Hindlimb muscle (tissue), 1 donor: ENCODE measurements at regions not wholly inside any gene's neighbourhood (a gene's known extent, or its start where the extent isn't known, plus 50 kb on each side); places are given as distances from the start of the nearest gene placed in this dataset.
"Not testable (repeated sequence)": the region's sequence is repeated elsewhere in the genome, so short reads cannot be mapped to it uniquely, and the experiment has no call there.

ENCODE experiments used
- DNase-seq: peaks from one replicate; pipeline ENCODE4 v3.0.0-alpha.2; 2013

- no peak for DNase-seq
These were observed 115.1 kb downstream of the KCNRG start for GRCh38 chr13:50130123-50130946.

GRCh38 chr13:50131920-50132903 is 117.0 kb downstream of the KCNRG start:
- DNase-seq, result no peak

DNA sequence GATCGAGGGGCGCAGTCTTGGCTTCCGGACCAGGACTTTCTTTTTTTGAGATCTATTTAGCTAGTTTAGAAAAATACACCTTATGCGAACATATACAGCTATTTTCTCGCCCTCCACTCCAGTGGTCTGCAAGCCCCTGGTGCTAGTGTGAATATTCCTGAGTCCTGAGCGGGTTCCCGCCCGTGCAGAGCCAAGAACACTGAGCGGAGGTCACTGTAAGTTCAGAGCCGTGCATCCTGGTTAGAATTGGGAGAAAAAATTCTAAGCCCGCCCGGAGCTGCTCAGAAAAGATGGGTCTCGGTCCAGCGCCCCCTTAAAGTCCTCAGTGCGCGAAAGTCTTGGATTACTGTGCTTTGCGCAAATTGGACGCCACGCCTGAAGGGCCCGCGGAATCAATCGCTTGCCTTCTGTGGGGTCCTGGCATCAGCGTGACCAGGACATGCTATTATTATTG is 117.7 kb downstream of the KCNRG start:
- DNase-seq, result no peak

DNA sequence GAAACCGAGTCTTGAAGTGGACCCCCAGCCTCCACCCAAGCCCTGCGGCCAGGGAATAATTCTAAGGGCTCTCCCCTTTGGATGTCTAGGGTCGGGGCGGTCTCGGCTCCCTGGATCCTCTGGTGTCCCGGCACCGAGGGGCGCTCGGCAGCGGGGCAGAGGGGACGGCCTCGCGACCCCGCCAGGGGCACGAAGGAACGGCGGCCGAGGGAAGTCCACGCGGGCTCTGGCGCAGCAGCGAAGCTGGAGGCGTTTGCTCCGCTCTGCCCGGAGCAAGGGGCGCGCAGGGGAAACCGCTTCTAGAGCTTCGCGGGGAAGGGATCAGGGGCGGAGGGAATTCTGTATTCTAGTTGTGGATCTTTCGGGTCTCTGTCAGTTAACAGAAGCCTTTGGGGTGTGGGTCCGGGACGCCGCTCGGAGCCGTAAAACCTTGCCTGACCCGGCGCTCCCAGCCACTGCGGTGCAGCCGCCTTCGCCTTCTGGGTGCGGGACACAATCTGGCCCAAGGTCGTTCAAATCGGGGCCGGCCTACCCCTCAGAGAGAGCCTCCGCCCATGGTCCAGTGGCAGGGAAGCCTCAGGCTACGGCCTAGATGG is 118.2 kb downstream of the KCNRG start:
- no peak for DNase-seq

DNA sequence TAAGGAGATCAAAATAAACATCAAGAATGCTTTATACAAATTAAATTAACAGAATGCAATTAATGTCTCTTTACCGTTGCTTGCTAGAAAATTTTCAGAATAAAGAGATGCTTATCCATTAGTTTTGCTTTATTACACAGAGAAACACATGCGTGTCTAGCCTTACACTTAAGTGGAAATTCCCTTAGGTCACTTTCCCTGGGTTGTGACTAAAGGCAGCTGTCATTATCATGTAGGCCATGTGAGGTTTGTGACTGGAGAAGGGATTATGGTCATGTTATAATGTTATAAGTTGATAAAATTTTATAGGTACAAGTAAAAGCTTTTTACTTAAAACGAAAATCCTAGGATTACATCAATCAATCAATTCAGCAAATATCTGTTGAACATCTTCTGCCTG is 121.0 kb downstream of the KCNRG start:
- no peak for DNase-seq

DNA sequence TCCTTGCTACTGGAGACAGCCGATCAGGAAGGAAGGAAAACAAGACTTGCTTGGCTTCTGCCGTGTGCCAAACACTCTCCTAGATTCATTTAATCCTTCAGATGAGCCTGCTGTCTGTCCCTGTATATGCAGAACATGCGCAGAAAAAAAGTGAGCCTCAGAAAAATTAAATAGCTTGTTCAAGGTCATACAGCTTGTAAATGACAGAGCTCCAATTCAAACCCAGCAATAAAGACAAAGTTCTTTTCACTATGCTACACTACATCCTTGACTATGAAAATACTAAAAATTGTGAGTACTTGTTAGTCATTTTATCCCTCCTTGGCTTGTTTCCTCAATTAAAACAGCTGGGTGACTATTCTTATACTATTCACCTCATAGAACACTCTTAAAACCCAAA is 121.4 kb downstream of the KCNRG start:
- no peak for DNase-seq

- DNase-seq, result not testable (repeated sequence)
These were observed 124.2 kb downstream of the KCNRG start for GRCh38 chr13:50139435-50139934.

DNA sequence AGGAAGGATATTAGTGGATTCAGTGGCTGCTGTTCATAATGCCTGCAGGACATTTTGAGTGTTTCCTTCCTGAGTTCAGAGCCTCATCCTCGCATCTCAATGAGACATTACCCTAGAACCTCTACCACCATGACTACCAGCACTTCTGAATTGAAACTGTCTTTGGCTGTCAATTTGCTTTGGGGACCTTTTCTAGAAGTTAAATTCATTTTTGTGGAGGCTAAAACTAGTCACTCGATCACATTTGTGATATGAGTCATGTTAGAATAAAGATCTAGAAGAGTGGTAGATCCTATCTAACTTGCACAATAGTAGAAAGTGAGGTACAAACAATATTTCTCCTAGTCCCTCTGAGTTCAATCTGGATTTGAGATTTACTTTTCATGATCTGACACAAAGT is 124.9 kb downstream of the KCNRG start:
- DNase-seq, result no peak

DNA sequence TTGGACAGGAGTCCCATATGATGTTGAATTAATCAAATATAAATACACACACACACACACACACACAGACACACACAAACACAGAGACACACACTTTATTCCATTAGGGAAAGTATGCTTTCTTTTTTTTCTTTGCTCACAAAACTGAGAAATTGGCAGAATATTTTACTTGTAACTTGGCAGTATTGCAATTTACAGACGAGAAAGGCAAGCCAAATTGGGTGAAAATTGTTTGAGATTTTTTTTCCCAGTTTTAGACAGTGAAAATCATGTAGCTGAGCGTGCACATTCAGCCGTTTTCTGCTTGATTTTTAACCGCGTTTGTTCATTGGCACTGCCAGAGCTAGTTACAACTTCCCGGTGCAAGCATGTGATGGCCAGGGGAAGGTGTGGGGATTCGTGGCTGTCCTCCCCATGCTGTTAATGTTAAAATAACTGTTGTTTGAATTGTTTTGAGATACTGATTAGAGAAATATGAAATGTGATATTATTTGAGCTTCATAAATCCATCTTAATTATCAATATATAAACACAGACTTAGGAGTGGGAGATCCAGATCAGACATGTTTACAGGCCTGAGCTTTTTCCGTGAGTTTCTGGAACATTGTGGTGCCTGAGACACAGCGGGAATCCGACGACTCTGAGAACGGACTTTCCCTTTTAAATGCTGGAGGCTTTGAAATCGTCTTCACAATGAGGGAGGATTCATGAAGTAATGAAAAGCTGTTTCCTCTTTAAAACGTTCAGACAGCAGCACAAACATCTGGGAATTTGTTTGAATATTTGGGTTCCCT is 125.5 kb downstream of the KCNRG start:
- DNase-seq, result no peak

- no peak for DNase-seq
These were observed 126.2 kb downstream of the KCNRG start for GRCh38 chr13:50141375-50141975.

GRCh38 chr13:50144246-50145160 is 129.3 kb downstream of the KCNRG start:
- no peak for DNase-seq

DNA sequence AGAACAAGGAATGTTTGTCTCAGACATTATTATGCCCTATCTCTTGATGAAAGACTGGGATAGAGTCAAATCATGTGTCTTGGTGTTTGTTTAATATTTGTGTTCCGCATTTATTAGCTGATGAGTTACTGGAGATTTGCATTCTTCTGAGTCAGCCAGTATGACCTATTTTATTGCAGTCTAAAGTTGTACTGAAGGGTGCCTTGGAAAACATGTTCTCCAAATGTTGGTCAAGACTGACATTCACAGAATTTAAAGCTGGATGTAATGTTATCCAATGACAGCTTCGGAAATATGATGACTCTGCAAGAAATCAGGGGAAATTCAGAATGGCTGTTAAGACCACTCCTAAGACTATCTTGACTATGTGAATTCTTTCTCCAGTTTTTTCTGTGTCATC is 134.0 kb downstream of the KCNRG start:
- DNase-seq, result no peak

GRCh38 chr13:50149932-50150331 is 134.7 kb downstream of the KCNRG start:
- DNase-seq, result no peak

GRCh38 chr13:50152224-50152623 is 137.0 kb downstream of the KCNRG start:
- no peak for DNase-seq

GRCh38 chr13:50152655-50153309 is 137.5 kb downstream of the KCNRG start:
- DNase-seq, result no peak

GRCh38 chr13:50153401-50153800 is 138.2 kb downstream of the KCNRG start:
- DNase-seq, result no peak

DNA sequence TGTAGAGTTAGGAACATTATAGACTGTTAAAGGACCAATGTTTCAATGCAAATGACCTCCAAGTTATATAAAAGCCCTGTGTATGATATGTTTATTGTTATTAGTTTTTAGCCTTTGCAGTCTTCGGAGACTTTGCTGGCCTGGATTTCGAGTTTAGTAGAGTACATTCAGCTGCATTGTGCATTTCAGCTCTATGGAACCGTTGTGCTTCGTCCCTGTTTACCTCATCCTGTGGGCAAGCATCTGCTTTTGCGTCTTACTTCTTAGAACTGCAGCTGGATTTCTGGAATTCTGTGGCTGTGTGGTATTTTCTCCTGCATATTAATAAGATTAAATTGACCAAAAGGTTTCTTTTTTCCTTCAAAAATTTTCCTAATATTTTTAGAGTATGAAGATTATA is 138.6 kb downstream of the KCNRG start:
- no peak for DNase-seq

GRCh38 chr13:50154697-50155096 is 139.5 kb downstream of the KCNRG start:
- DNase-seq, result no peak

DNA sequence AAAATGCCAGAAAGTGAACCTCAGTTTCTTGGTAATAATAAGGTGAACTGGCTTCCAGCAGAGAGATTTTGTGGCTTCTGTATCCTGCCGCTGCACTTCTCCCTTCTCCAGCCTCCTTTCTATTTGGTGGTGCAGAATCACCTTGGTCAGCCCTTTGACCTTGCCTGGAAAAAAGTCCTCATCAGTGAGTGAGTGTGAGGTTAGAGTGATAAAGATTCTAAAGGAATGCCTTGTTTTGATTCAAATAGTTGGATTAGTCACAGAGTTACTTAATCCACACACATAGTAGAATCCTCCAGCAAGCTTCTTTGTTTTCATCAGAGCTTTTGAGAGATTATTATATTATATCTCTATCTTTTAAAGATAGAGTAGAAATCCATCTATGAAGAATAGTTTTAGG is 140.9 kb downstream of the KCNRG start:
- DNase-seq, result no peak
